Smooth muscle cell (in vitro differentiated cells): ENCODE measurements at regions not wholly inside any gene's neighbourhood (a gene's known extent, or its start where the extent isn't known, plus 50 kb on each side); places are given as distances from the start of the nearest gene placed in this dataset.

ENCODE experiments used
- DNase-seq: peaks from one replicate; lab custom pipeline; 2025; ENCODE audit not compliant: unreplicated experiment; lab: John Stamatoyannopoulos, UW
- H2AFZ ChIP-seq: fragments of 200-600 bp; sonication (generic); 2 replicates; pipeline ENCODE4 v1.6.0; 2016; ENCODE audit warnings: antibody characterized with exemption, low read depth, mild to moderate bottlenecking
- H3F3A ChIP-seq: fragments of 200-600 bp; sonication (generic); 2 replicates; pipeline ENCODE4 v1.6.0; 2017; ENCODE audit warnings: antibody characterized with exemption, low read depth
- H3K27ac ChIP-seq: fragments of 200-600 bp; sonication (generic); 2 replicates; pipeline ENCODE4 v1.5.1; 2016; ENCODE audit warnings: low read depth, mild to moderate bottlenecking
- H3K27me3 ChIP-seq: fragments of 200-600 bp; sonication (generic); 2 replicates; pipeline ENCODE4 v1.6.1; 2016; ENCODE audit warnings: low read depth, mild to moderate bottlenecking
- H3K36me3 ChIP-seq: fragments of 200-600 bp; sonication (generic); 2 replicates; pipeline ENCODE4 v1.5.1; 2016; ENCODE audit warnings: low read depth
- H3K4me1 ChIP-seq: fragments of 200-600 bp; sonication (generic); 2 replicates; pipeline ENCODE4 v1.5.1; 2016; ENCODE audit warnings: low read depth
- H3K4me2 ChIP-seq: fragments of 200-600 bp; sonication (generic); 2 replicates; pipeline ENCODE4 v1.6.0; 2016; ENCODE audit warnings: mild to moderate bottlenecking
- H3K4me3 ChIP-seq: fragments of 200-600 bp; sonication (generic); 2 replicates; pipeline ENCODE4 v1.5.1; 2016; ENCODE audit warnings: mild to moderate bottlenecking
- H3K79me2 ChIP-seq: fragments of 200-600 bp; sonication (generic); 2 replicates; pipeline ENCODE4 v1.6.0; 2016; ENCODE audit warnings: low read depth, mild to moderate bottlenecking
- H3K9ac ChIP-seq: fragments of 200-600 bp; sonication (generic); 2 replicates; pipeline ENCODE4 v1.6.0; 2016; ENCODE audit warnings: low read depth
- H3K9me3 ChIP-seq: fragments of 200-600 bp; sonication (generic); replicated peaks from 2 replicates; pipeline ENCODE4 v1.5.1; 2016; ENCODE audit warnings: low read depth
- H4K20me1 ChIP-seq: fragments of 200-600 bp; sonication (generic); 2 replicates; pipeline ENCODE4 v1.6.0; 2016; ENCODE audit warnings: low read depth
- WGBS: methylation state at CpG from one replicate; pipeline ENCODE4 v1.1.7; 2016; ENCODE audit warnings: low lambda C conversion rate; 5-methylcytosine and 5-hydroxymethylcytosine counted together
- TF ChIP-seq, protein P1 (sequence below): fragments of 200-600 bp; sonication (generic); IDR thresholded peaks from 2 replicates; pipeline ENCODE4 v1.5.1; 2017; ENCODE audit warnings: borderline replicate concordance, mild to moderate bottlenecking, antibody characterized with exemption; ENCODE audit not compliant: insufficient read depth, poor library complexity, severe bottlenecking

DNA sequence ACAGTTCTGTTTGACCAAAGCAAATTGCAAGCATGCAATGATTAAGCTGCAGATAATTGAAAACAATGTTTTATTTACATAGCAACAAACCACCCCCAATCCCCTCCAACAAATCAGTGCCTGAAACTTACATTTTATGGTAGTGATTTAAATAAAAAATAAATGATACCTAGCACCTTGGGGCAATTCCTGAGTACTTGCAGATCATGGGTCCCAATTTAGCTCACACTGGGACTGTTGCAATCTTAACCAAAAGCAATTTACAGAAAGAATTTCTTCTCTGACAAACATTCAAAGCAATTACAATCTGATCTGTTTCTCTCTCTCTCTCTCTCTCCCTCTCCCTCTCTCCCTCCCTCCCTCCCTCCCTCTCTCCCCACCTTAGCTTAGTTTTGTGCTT lies 345.7 kb upstream of the PCSK5 start:
- Histone ChIP-seq H2AFZ (no peak overlapping the region), H4K20me1 (no peaks in the 10 kb centered on the region), H3K79me2 (no peaks in the 10 kb centered on the region), H3F3A (no peaks in the 10 kb centered on the region), H3K27ac (no peak overlapping the region), H3K9me3 (no peaks in the 10 kb centered on the region), H3K9ac (no peak overlapping the region), H3K4me3 (no peak overlapping the region), H3K4me2 (no peak overlapping the region), H3K27me3 (no peaks in the 10 kb centered on the region), H3K36me3 (no peaks in the 10 kb centered on the region), H3K4me1 (no peaks in the 10 kb centered on the region)
- no peak for DNase-seq
- TF ChIP-seq, protein P1, sequence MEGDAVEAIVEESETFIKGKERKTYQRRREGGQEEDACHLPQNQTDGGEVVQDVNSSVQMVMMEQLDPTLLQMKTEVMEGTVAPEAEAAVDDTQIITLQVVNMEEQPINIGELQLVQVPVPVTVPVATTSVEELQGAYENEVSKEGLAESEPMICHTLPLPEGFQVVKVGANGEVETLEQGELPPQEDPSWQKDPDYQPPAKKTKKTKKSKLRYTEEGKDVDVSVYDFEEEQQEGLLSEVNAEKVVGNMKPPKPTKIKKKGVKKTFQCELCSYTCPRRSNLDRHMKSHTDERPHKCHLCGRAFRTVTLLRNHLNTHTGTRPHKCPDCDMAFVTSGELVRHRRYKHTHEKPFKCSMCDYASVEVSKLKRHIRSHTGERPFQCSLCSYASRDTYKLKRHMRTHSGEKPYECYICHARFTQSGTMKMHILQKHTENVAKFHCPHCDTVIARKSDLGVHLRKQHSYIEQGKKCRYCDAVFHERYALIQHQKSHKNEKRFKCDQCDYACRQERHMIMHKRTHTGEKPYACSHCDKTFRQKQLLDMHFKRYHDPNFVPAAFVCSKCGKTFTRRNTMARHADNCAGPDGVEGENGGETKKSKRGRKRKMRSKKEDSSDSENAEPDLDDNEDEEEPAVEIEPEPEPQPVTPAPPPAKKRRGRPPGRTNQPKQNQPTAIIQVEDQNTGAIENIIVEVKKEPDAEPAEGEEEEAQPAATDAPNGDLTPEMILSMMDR = no peak

DNA sequence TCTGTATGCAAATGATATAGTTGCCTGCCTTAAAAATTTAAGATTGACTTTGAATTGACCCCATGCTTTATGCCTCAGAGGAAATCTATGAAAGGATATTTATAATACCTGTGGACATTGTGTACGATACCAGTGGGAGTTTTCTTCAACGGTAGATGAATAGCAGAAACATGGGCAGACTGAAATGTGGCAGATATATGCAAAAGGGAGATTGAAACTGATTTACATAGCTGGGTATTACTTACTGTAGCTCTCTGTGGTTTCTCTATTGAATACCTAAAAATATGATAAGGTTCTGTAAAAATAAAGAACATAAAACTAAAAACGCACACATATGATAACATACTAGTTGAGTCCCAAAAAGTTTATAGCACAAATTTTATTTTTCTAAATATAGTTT lies 345.2 kb upstream of the PCSK5 start:
- Histone ChIP-seq H3K4me2 (no peak overlapping the region), H3K79me2 (no peaks in the 10 kb centered on the region), H3K4me3 (no peak overlapping the region), H4K20me1 (no peaks in the 10 kb centered on the region), H3K27ac (no peak overlapping the region), H3K9me3 (no peaks in the 10 kb centered on the region), H3K36me3 (no peaks in the 10 kb centered on the region), H3F3A (no peaks in the 10 kb centered on the region), H3K4me1 (no peaks in the 10 kb centered on the region), H3K9ac (no peak overlapping the region), H3K27me3 (no peaks in the 10 kb centered on the region), H2AFZ (no peak overlapping the region)
- 90% methylated on average over 3 of the region's 3 CpGs for WGBS
- no peak for DNase-seq
- TF ChIP-seq, protein P1 = no peak

DNA sequence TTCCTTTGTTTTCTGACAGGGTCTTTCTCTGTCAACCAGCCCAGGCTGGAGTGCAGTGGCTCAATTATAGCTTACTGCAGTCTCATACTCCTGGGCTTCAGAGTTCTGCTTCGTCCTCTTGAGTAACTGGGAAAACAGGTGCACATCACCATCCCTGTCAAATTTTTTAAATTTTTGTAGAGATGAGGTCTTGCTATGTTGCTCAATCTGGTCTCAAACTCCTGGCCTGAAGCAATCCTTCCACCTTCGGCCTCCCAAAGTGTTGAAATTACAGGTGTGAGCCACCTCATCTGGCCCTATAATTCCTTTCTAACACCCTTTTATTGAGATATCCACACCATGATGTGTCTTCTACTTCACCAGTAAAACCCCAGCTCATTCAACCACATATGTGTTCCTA lies 341.6 kb upstream of the PCSK5 start:
- no peaks in the 10 kb centered on the region for H3K36me3 ChIP-seq
- no peak overlapping the region for H3K4me2 ChIP-seq
- 84% methylated on average over 2 of the region's 2 CpGs for WGBS
- no peaks in the 10 kb centered on the region for H3K27me3 ChIP-seq
- H3K9ac ChIP-seq = no peak overlapping the region
- no peaks in the 10 kb centered on the region for H3K4me1 ChIP-seq
- DNase-seq = no peak
- H4K20me1 ChIP-seq = no peaks in the 10 kb centered on the region
- no peaks in the 10 kb centered on the region for H3K79me2 ChIP-seq
- H3K9me3 ChIP-seq = no peaks in the 10 kb centered on the region
- no peak overlapping the region for H3K4me3 ChIP-seq
- H3K27ac ChIP-seq = no peak overlapping the region
- TF ChIP-seq, protein P1 = no peak
- no peak overlapping the region for H2AFZ ChIP-seq
- H3F3A ChIP-seq = no peaks in the 10 kb centered on the region

DNA sequence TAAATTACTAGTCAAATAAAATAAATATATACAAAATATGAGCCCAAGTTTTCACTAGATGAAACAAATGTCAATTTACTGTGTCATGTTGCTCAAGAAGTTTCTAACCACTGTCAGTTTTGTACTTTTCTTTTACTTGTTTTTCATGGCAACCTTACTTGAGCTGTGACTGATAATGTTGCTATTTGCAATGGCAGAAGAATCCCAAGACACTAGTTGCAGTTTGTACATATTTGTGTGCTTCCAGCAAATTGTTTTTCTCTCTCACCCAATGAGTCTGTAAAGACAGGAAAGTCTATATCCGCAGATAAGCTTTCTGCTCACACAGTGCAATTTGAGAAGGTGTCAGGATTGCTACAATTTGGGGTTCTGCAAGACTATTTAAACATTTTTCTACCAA lies 338.6 kb upstream of the PCSK5 start:
- Histone ChIP-seq H3K79me2 (no peaks in the 10 kb centered on the region), H3K9me3 (no peaks in the 10 kb centered on the region), H3K36me3 (no peaks in the 10 kb centered on the region), H3F3A (no peaks in the 10 kb centered on the region), H3K4me2 (no peak overlapping the region), H2AFZ (no peak overlapping the region), H3K4me3 (no peak overlapping the region), H4K20me1 (no peaks in the 10 kb centered on the region), H3K4me1 (no peaks in the 10 kb centered on the region), H3K9ac (no peak overlapping the region), H3K27me3 (no peaks in the 10 kb centered on the region), H3K27ac (no peak overlapping the region)
- TF ChIP-seq, protein P1 = no peak
- no peak for DNase-seq
- 77% methylated on average over 1 of the region's 1 CpG for WGBS
